ENCODE measurements at regions not wholly inside any gene's neighbourhood (a gene's known extent, or its start where the extent isn't known, plus 50 kb on each side); places are given as distances from the start of the nearest gene placed in this dataset.

DNA sequence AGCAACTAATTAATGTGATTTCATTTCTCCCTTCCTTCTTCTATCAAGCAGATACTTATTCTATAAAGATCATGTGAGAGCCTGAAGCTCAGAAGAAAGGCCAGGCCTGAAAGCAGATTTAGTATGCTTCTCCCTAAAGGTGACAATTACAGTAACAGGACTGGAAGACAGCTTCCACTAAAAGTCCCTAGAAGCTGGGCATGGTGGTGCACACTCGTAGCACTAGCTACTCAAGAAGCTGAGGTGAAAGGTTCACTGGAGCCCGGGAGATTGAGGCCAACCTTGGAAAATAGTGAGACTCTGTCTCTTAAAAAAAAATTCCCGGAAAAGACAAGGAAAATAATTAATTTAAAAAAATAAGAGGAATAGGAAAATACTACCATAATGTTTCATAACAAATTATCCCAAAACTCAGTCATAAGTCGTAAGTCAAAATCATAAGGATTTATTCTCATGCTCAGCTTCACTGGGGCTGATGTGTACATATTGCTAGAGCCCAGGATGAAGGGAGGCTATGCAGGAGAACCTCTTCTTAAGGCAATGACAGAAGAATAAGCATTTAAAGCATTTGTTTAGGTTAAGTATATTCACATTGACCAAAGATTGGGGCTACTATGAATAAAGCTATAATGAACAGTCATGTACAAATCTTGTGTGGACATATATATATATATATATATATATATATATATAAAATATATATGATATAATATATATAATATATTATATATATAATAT lies 210.8 kb upstream of the SMARCA2 start:
- TF ChIP-seq CTCF (optimal IDR thresholded peaks at IDR 0.05 in 1 of 3, IDR thresholded peaks at IDR 0.05 in 1 of 3, conservative IDR thresholded peaks at IDR 0.05 in 1 of 3; ENCODE audit: extremely low read depth in 1 of 3, insufficient read depth in 2 of 3, low read length in 3 of 3) (no peak), EZH2 (IDR thresholded peaks at IDR 0.05; ENCODE audit: low read length) (no peak)
